ENCODE measurements at regions not wholly inside any gene's neighbourhood (a gene's known extent, or its start where the extent isn't known, plus 50 kb on each side); places are given as distances from the start of the nearest gene placed in this dataset.

GRCh38 chr9:113715086-113715485, 161.0 kb upstream of the ZNF618 start:
- DNase-seq (ENCODE audit: low read depth): peak; percentile 60

GRCh38 chr9:113719919-113720318, 156.2 kb upstream of the ZNF618 start:
- peaks cover 7% of the 10 kb centered on the region for H3K27me3 ChIP-seq (ENCODE audit: insufficient read depth, low read length)
- H3K9ac ChIP-seq (ENCODE audit: low read length): no peak overlapping the region
- Mint-ChIP-seq H3K27me3 (ENCODE audit: low read depth, unreplicated experiment) (peaks cover 25% of the 10 kb centered on the region), H3K4me3 (ENCODE audit: unreplicated experiment) (no peak overlapping the region), H3K9me3 (ENCODE audit: unreplicated experiment) (peaks cover 29% of the 10 kb centered on the region), H3K27ac (ENCODE audit: unreplicated experiment) (no peak overlapping the region), H3K36me3 (ENCODE audit: low read depth, unreplicated experiment) (no peaks in the 10 kb centered on the region), H3K4me1 (ENCODE audit: low read depth, unreplicated experiment) (no peaks in the 10 kb centered on the region)
- no peak overlapping the region for H3K27ac ChIP-seq (ENCODE audit: low read depth, low read length)
- no peak for TF ChIP-seq EZH2 (IDR thresholded peaks at IDR 0.05; ENCODE audit: insufficient read depth, low read length)
- TF ChIP-seq CTCF (IDR thresholded peaks at IDR 0.05; ENCODE audit: insufficient read depth, low read depth, low read length): no peak
- no peak overlapping the region for H2AFZ ChIP-seq (ENCODE audit: low read depth, low read length)
- no peaks in the 10 kb centered on the region for H4K20me1 ChIP-seq (ENCODE audit: insufficient read depth, low read length)
- FAIRE-seq (no peak), DNase-seq (ENCODE audit: low read depth) (no peak)
- H3K36me3 ChIP-seq (ENCODE audit: insufficient read depth, low read length): no peaks in the 10 kb centered on the region
- no peak overlapping the region for H3K4me2 ChIP-seq (ENCODE audit: low read length)
- H3K9me3 ChIP-seq (ENCODE audit: insufficient read depth, low read depth, low read length): no peaks in the 10 kb centered on the region
- H3K79me2 ChIP-seq (ENCODE audit: insufficient read depth, low read length): no peaks in the 10 kb centered on the region
- H3K4me3 ChIP-seq (ENCODE audit: insufficient read depth, low read depth, low read length): no peak overlapping the region
- no peaks in the 10 kb centered on the region for H3K4me1 ChIP-seq (ENCODE audit: insufficient read depth, low read length)

More at GRCh38 chr9:113715086-113715485, 161.0 kb upstream of the ZNF618 start:
- Histone ChIP-seq H3K4me2 (ENCODE audit: low read length) (no peak overlapping the region), H3K9me3 (ENCODE audit: insufficient read depth, low read depth, low read length) (no peaks in the 10 kb centered on the region), H2AFZ (ENCODE audit: low read depth, low read length) (no peak overlapping the region), H3K9ac (ENCODE audit: low read length) (no peak overlapping the region), H3K4me1 (ENCODE audit: insufficient read depth, low read length) (no peaks in the 10 kb centered on the region), H4K20me1 (ENCODE audit: insufficient read depth, low read length) (no peaks in the 10 kb centered on the region), H3K4me3 (ENCODE audit: insufficient read depth, low read depth, low read length) (no peak overlapping the region), H3K36me3 (ENCODE audit: insufficient read depth, low read length) (no peaks in the 10 kb centered on the region), H3K79me2 (ENCODE audit: insufficient read depth, low read length) (no peaks in the 10 kb centered on the region), H3K27me3 (ENCODE audit: insufficient read depth, low read length) (peaks cover 10% of the 10 kb centered on the region), H3K27ac (ENCODE audit: low read depth, low read length) (no peak overlapping the region)
- no peak overlapping the region for H3K27ac Mint-ChIP-seq (ENCODE audit: unreplicated experiment)
- H3K4me1 Mint-ChIP-seq (ENCODE audit: low read depth, unreplicated experiment): peaks cover 2% of the 10 kb centered on the region
- no peak for FAIRE-seq
- H3K9me3 Mint-ChIP-seq (ENCODE audit: unreplicated experiment): peaks cover 23% of the 10 kb centered on the region
- peaks cover 33% of the 10 kb centered on the region for H3K27me3 Mint-ChIP-seq (ENCODE audit: low read depth, unreplicated experiment)
- peaks cover 3% of the 10 kb centered on the region for H3K36me3 Mint-ChIP-seq (ENCODE audit: low read depth, unreplicated experiment)
- TF ChIP-seq CTCF (IDR thresholded peaks at IDR 0.05; ENCODE audit: insufficient read depth, low read depth, low read length): no peak
- no peak for TF ChIP-seq EZH2 (IDR thresholded peaks at IDR 0.05; ENCODE audit: insufficient read depth, low read length)
- H3K4me3 Mint-ChIP-seq (ENCODE audit: unreplicated experiment): no peak overlapping the region

- Mint-ChIP-seq H3K27me3 (ENCODE audit: low read depth, unreplicated experiment) (peaks cover 25% of the 10 kb centered on the region), H3K9me3 (ENCODE audit: unreplicated experiment) (peaks cover 27% of the 10 kb centered on the region), H3K4me3 (ENCODE audit: unreplicated experiment) (no peak overlapping the region), H3K27ac (ENCODE audit: unreplicated experiment) (no peak overlapping the region), H3K36me3 (ENCODE audit: low read depth, unreplicated experiment) (no peaks in the 10 kb centered on the region), H3K4me1 (ENCODE audit: low read depth, unreplicated experiment) (no peaks in the 10 kb centered on the region)
- FAIRE-seq (no peak), DNase-seq (ENCODE audit: low read depth) (no peak)
- Histone ChIP-seq H3K4me2 (ENCODE audit: low read length) (no peak overlapping the region), H2AFZ (ENCODE audit: low read depth, low read length) (no peak overlapping the region), H3K79me2 (ENCODE audit: insufficient read depth, low read length) (no peaks in the 10 kb centered on the region), H3K27ac (ENCODE audit: low read depth, low read length) (no peak overlapping the region), H3K9me3 (ENCODE audit: insufficient read depth, low read depth, low read length) (no peaks in the 10 kb centered on the region), H3K9ac (ENCODE audit: low read length) (no peak overlapping the region), H4K20me1 (ENCODE audit: insufficient read depth, low read length) (no peaks in the 10 kb centered on the region), H3K4me3 (ENCODE audit: insufficient read depth, low read depth, low read length) (no peak overlapping the region), H3K27me3 (ENCODE audit: insufficient read depth, low read length) (peaks cover 7% of the 10 kb centered on the region), H3K36me3 (ENCODE audit: insufficient read depth, low read length) (no peaks in the 10 kb centered on the region), H3K4me1 (ENCODE audit: insufficient read depth, low read length) (no peaks in the 10 kb centered on the region)
- TF ChIP-seq EZH2 (IDR thresholded peaks at IDR 0.05; ENCODE audit: insufficient read depth, low read length) (no peak), CTCF (IDR thresholded peaks at IDR 0.05; ENCODE audit: insufficient read depth, low read depth, low read length) (no peak)
Observed at GRCh38 chr9:113720495-113720894, 155.6 kb upstream of the ZNF618 start.

Measured in astrocyte (in vitro differentiated cells and primary cell).